HCT116 (cell line): ENCODE measurements at regions not wholly inside any gene's neighbourhood (a gene's known extent, or its start where the extent isn't known, plus 50 kb on each side); places are given as distances from the start of the nearest gene placed in this dataset.

Experiments
- ATAC-seq: fragments of 200-7000 bp; cut with Tn5 transposase; 2 replicates; pipeline ENCODE4 v1.9.1; 2020; ENCODE audit warnings: mild to moderate bottlenecking, moderate library complexity
- BruUV-seq: library from RNA; stranded (reverse); fragments of 400-500 nt; replicated peaks from 2 replicates; lab custom pipeline; 2021; lab: Mats Ljungman, UMichigan
- CTCF ChIA-PET: fragments of 300-600 bp; sonication (Branson Sonifier 250); formaldehyde crosslinking; loops from one replicate; lab custom pipeline; 2021; ENCODE audit warnings: antibody characterized with exemption; lab: Charles Lee
- POLR2A ChIA-PET: fragments of 300-600, 350-600 bp; sonication (Branson Sonifier 250); formaldehyde crosslinking; loops from one replicate; lab custom pipeline; 2021; ENCODE audit warnings: antibody characterized with exemption; lab: Charles Lee
- RAD21 ChIA-PET, 2 experiments: fragments of 300-600 bp; sonication (Branson Sonifier 250); formaldehyde crosslinking; loops; one replicate each; lab custom pipeline; 2023; ENCODE audit warnings: low total read pairs in 2 of 2; ENCODE audit not compliant: uncharacterized antibody in 2 of 2, unreplicated experiment in 2 of 2, low non-redundant PET in 1 of 2; lab: Charles Lee
- DNase-seq: peaks from one replicate; pipeline ENCODE4 v3.0.0-alpha.2; 2010; ENCODE audit warnings: low read depth, low spot score
- H2AFZ ChIP-seq: fragments of 200-600 bp; shearing (Covaris generic), sonication (generic); 2 replicates; pipeline ENCODE4 v1.6.1; 2017; ENCODE audit warnings: low read depth, mixed run types, mixed read lengths, antibody characterized with exemption, low read length; ENCODE audit not compliant: poor library complexity, severe bottlenecking
- H3K27ac ChIP-seq: 2 replicates; pipeline ENCODE4 v1.5.1; 2012; ENCODE audit warnings: low read depth, low read length
- H3K27me3 ChIP-seq: fragments of 200-600 bp; sonication (generic); 2 replicates; pipeline ENCODE4 v1.6.1; 2016; ENCODE audit warnings: mixed run types, low read length, mixed read lengths; ENCODE audit not compliant: insufficient read depth
- H3K36me3 ChIP-seq, 2 experiments: fragments of 200-500 bp in 1 of 2; fragments of 200-600 bp in 1 of 2; sonication (Bioruptor generic) in 1 of 2; sonication (generic) in 1 of 2; 2 replicates each; pipeline versions ENCODE4 v1.5.1 to v1.6.1; 2014 to 2016; ENCODE audit warnings: low read length in 2 of 2, inconsistent platforms in 1 of 2, mixed read lengths in 1 of 2, mixed run types in 1 of 2; ENCODE audit not compliant: insufficient read depth in 2 of 2, control insufficient read depth in 1 of 2
- H3K4me1 ChIP-seq, 2 experiments: fragments of 200-600 bp in 1 of 2; sonication (generic) in 1 of 2; 2 replicates each; pipeline versions ENCODE4 v1.5.1 to v1.6.1; 2012 to 2017; ENCODE audit warnings: low read length in 2 of 2, inconsistent platforms in 1 of 2, mild to moderate bottlenecking in 1 of 2, mixed read lengths in 1 of 2, mixed run types in 1 of 2, moderate library complexity in 1 of 2; ENCODE audit not compliant: insufficient read depth in 2 of 2, control insufficient read depth in 1 of 2
- H3K4me2 ChIP-seq: fragments of 200-600 bp; sonication (generic); 2 replicates; pipeline ENCODE4 v1.6.1; 2017; ENCODE audit warnings: mixed run types, low read length, mixed read lengths
- H3K4me3 ChIP-seq, 2 experiments: fragments of 200-600 bp in 1 of 2; sonication (generic) in 1 of 2; replicated peaks in 1 of 2; 2 replicates each; pipeline ENCODE4 v1.5.1; 2011 to 2016; ENCODE audit warnings: low read length in 2 of 2, control low read depth in 1 of 2, low read depth in 1 of 2, mild to moderate bottlenecking in 1 of 2, mixed read lengths in 1 of 2, mixed run types in 1 of 2
- H3K79me2 ChIP-seq: fragments of 200-600 bp; sonication (generic); 2 replicates; pipeline ENCODE4 v1.6.1; 2017; ENCODE audit warnings: mild to moderate bottlenecking, mixed run types, low read length, moderate library complexity, mixed read lengths; ENCODE audit not compliant: insufficient read depth
- H3K9ac ChIP-seq: fragments of 200-600 bp; sonication (generic); 2 replicates; pipeline ENCODE4 v1.6.1; 2016; ENCODE audit warnings: low read length, mixed read lengths
- H3K9me2 ChIP-seq: fragments of 200-600 bp; sonication (generic), shearing (Covaris generic); 2 replicates; pipeline ENCODE4 v1.6.1; 2017; ENCODE audit warnings: mixed run types, mild to moderate bottlenecking, moderate library complexity; ENCODE audit not compliant: insufficient read depth
- H3K9me3 ChIP-seq, 2 experiments: fragments of 200-500 bp in 1 of 2; fragments of 200-600 bp in 1 of 2; sonication (Bioruptor generic) in 1 of 2; sonication (generic) in 1 of 2; 2 replicates each; pipeline ENCODE4 v1.6.1; 2014 to 2017; ENCODE audit warnings: low read length in 2 of 2, mixed read lengths in 2 of 2, inconsistent platforms in 1 of 2, low read depth in 1 of 2, mild to moderate bottlenecking in 1 of 2, mixed run types in 1 of 2, moderate library complexity in 1 of 2; ENCODE audit not compliant: control insufficient read depth in 1 of 2, insufficient read depth in 1 of 2
- H4K20me1 ChIP-seq: fragments of 200-600 bp; sonication (generic), shearing (Covaris generic); 2 replicates; pipeline ENCODE4 v1.6.1; 2017; ENCODE audit warnings: mixed run types, mild to moderate bottlenecking, moderate library complexity; ENCODE audit not compliant: insufficient read depth
- ATF3 ChIP-seq: IDR thresholded peaks from 2 replicates; pipeline ENCODE4 v1.6.1; 2012
- CBX3 ChIP-seq: IDR thresholded peaks from 2 replicates; pipeline ENCODE4 v1.6.1; 2012; ENCODE audit warnings: low read depth
- FOSL1 ChIP-seq: IDR thresholded peaks from 2 replicates; pipeline ENCODE4 v1.6.1; 2012; ENCODE audit warnings: low read depth
- POLR2A ChIP-seq: IDR thresholded peaks from 2 replicates; pipeline ENCODE4 v1.7.0; 2011; ENCODE audit warnings: borderline replicate concordance; ENCODE audit not compliant: insufficient read depth, insufficient read length; ENCODE audit errors: extremely low read depth
- POLR2AphosphoS5 ChIP-seq: IDR thresholded peaks from 2 replicates; pipeline ENCODE4 v1.6.1; 2011; ENCODE audit warnings: mild to moderate bottlenecking, low read depth, low read length, moderate library complexity
- SIN3A ChIP-seq: IDR thresholded peaks from 2 replicates; pipeline ENCODE4 v1.6.1; 2012; ENCODE audit warnings: low read depth
- SP1 ChIP-seq: IDR thresholded peaks from 2 replicates; pipeline ENCODE4 v1.6.1; 2012; ENCODE audit warnings: low read depth
- intact Hi-C: fragments of 100-400 bp; cut with micrococcal nuclease; formaldehyde crosslinking; loops from 2 replicates; pipeline ENCODE4 v1.10.0; 2022
- TF ChIP-seq, protein P1 (sequence below): IDR thresholded peaks from 2 replicates; pipeline ENCODE4 v1.6.1; 2012
- TF ChIP-seq, protein P2 (sequence below), 3 experiments: fragments of 200-600 bp in 1 of 3; sonication (generic) in 1 of 3; IDR thresholded peaks in 2 of 3; conservative IDR thresholded peaks in 1 of 3; 2 replicates each; pipeline ENCODE4 v1.5.1; 2012 to 2017; ENCODE audit warnings: low read depth in 2 of 3, low read length in 2 of 3, antibody characterized with exemption in 1 of 3, borderline replicate concordance in 1 of 3, control low read depth in 1 of 3, mild to moderate bottlenecking in 1 of 3, mixed read lengths in 1 of 3, mixed run types in 1 of 3, moderate library complexity in 1 of 3; ENCODE audit not compliant: insufficient read depth in 1 of 3

DNA sequence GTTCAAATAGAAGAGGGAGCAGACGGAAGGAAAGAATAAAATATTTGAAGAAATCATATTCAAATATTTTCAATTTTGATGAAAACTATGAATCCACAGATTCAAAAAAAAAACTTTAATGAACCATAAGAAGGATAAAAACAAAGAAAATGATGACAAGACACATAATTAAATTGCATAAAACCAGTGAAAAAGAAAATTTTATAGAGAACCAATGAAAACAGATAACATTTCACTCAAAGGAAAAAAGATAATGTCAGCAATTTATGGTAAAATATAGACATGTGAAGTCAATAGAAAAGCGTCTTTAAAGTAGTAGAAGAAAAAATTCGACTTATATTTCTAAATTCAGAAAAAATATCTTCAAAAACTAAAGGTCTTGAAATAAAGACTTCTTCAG lies 546.5 kb upstream of the ATXN7L3B start:
- H3K36me3 ChIP-seq, result no peaks in the 10 kb centered on the region
- intact Hi-C loops, result no loop called here
- DNase-seq, result no peak

More for the DNA sequence above, 546.5 kb upstream of the ATXN7L3B start:
- no peaks in the 10 kb centered on the region for H3K4me1 ChIP-seq
- H3K9ac ChIP-seq, result no peak overlapping the region
- H3K4me3 ChIP-seq, result no peak overlapping the region
- H2AFZ ChIP-seq, result no peak overlapping the region
- no peak for ATAC-seq
- ChIA-PET POLR2A (no interaction called here), RAD21 (no interaction called here), CTCF (no interaction called here)
- no peaks in the 10 kb centered on the region for H3K9me2 ChIP-seq
- H3K9me3 ChIP-seq, result no peaks in the 10 kb centered on the region
- no TSS peak for BruUV-seq
- no peak overlapping the region for H3K27ac ChIP-seq
- no peaks in the 10 kb centered on the region for H3K79me2 ChIP-seq
- H3K27me3 ChIP-seq, result no peaks in the 10 kb centered on the region
- TF ChIP-seq, protein P1, sequence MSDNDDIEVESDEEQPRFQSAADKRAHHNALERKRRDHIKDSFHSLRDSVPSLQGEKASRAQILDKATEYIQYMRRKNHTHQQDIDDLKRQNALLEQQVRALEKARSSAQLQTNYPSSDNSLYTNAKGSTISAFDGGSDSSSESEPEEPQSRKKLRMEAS, result no peak
- TF ChIP-seq CBX3 (no peak), ATF3 (no peak), POLR2A (no peak), SIN3A (no peak), FOSL1 (no peak), SP1 (no peak), POLR2AphosphoS5 (no peak)
- TF ChIP-seq, protein P2, sequence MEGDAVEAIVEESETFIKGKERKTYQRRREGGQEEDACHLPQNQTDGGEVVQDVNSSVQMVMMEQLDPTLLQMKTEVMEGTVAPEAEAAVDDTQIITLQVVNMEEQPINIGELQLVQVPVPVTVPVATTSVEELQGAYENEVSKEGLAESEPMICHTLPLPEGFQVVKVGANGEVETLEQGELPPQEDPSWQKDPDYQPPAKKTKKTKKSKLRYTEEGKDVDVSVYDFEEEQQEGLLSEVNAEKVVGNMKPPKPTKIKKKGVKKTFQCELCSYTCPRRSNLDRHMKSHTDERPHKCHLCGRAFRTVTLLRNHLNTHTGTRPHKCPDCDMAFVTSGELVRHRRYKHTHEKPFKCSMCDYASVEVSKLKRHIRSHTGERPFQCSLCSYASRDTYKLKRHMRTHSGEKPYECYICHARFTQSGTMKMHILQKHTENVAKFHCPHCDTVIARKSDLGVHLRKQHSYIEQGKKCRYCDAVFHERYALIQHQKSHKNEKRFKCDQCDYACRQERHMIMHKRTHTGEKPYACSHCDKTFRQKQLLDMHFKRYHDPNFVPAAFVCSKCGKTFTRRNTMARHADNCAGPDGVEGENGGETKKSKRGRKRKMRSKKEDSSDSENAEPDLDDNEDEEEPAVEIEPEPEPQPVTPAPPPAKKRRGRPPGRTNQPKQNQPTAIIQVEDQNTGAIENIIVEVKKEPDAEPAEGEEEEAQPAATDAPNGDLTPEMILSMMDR (IDR thresholded peaks at IDR 0.05 in 2 of 3, conservative IDR thresholded peaks at IDR 0.05 in 1 of 3; ENCODE audit: borderline replicate concordance in 1 of 3, insufficient read depth in 1 of 3, low read depth in 2 of 3, low read length in 2 of 3), result no peak
- H3K4me2 ChIP-seq, result no peak overlapping the region
- no peaks in the 10 kb centered on the region for H4K20me1 ChIP-seq
